WTC11 (cell line): ENCODE measurements at regions not wholly inside any gene's neighbourhood (a gene's known extent, or its start where the extent isn't known, plus 50 kb on each side); places are given as distances from the start of the nearest gene placed in this dataset.

ENCODE experiments used
- CTCF ChIP-seq: fragments of 200-600 bp; IDR thresholded peaks from 2 replicates; pipeline ENCODE4 v1.8.0; 2022; ENCODE audit warnings: antibody characterized with exemption
- GABPB1 ChIP-seq: sonication (generic); formaldehyde crosslinking; IDR thresholded peaks from 2 replicates; pipeline ENCODE4 v1.8.1; 2023; ENCODE audit warnings: mild to moderate bottlenecking, missing genetic modification reagents
- USF1 ChIP-seq: sonication (generic); formaldehyde crosslinking; IDR thresholded peaks from 2 replicates; pipeline ENCODE4 v1.8.0; 2022; ENCODE audit warnings: mild to moderate bottlenecking, missing genetic modification reagents
- ZNF121 ChIP-seq: sonication (generic); formaldehyde crosslinking; IDR thresholded peaks from 2 replicates; pipeline ENCODE4 v1.8.0; 2023; ENCODE audit warnings: missing genetic modification reagents

- TF ChIP-seq CTCF (no peak), GABPB1 (CRISPR knock-in tag) (no peak), USF1 (CRISPR knock-in tag) (no peak), ZNF121 (CRISPR knock-in tag) (no peak)
Observed at GRCh38 chr11:70611821-70612220, 213.5 kb downstream of the CTTN start.
